PC-9 (cell line): ENCODE measurements at regions not wholly inside any gene's neighbourhood (a gene's known extent, or its start where the extent isn't known, plus 50 kb on each side); places are given as distances from the start of the nearest gene placed in this dataset.

Source experiments
- EZH2 ChIP-seq: fragments of 200-600 bp; sonication (generic); IDR thresholded peaks from 2 replicates; pipeline ENCODE4 v1.8.0; 2017; ENCODE audit warnings: antibody characterized with exemption, low read depth
- TF ChIP-seq, protein P1 (sequence below): fragments of 200-600 bp; sonication (generic); conservative IDR thresholded peaks from 2 replicates; pipeline ENCODE4 v1.6.1; 2017; ENCODE audit warnings: mixed run types, antibody characterized with exemption, mild to moderate bottlenecking, moderate library complexity

- TF ChIP-seq, protein P1, sequence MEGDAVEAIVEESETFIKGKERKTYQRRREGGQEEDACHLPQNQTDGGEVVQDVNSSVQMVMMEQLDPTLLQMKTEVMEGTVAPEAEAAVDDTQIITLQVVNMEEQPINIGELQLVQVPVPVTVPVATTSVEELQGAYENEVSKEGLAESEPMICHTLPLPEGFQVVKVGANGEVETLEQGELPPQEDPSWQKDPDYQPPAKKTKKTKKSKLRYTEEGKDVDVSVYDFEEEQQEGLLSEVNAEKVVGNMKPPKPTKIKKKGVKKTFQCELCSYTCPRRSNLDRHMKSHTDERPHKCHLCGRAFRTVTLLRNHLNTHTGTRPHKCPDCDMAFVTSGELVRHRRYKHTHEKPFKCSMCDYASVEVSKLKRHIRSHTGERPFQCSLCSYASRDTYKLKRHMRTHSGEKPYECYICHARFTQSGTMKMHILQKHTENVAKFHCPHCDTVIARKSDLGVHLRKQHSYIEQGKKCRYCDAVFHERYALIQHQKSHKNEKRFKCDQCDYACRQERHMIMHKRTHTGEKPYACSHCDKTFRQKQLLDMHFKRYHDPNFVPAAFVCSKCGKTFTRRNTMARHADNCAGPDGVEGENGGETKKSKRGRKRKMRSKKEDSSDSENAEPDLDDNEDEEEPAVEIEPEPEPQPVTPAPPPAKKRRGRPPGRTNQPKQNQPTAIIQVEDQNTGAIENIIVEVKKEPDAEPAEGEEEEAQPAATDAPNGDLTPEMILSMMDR = no peak
- TF ChIP-seq EZH2 = no peak
These were observed 380.9 kb upstream of the STXBP6 start for GRCh38 chr14:25430808-25431207.
